ENCODE measurements at regions not wholly inside any gene's neighbourhood (a gene's known extent, or its start where the extent isn't known, plus 50 kb on each side); places are given as distances from the start of the nearest gene placed in this dataset.

GRCh38 chr2:8115966-8116365 lies 565.9 kb upstream of the ID2 start:
- TF ChIP-seq EZH2 (IDR thresholded peaks at IDR 0.05; ENCODE audit: borderline replicate concordance, low read depth, low read length, poor library complexity, severe bottlenecking) (no peak), CTCF (conservative IDR thresholded peaks at IDR 0.05; ENCODE audit: low read depth, low read length) (no peak)
- Histone ChIP-seq H3K9me3 (ENCODE audit: low read depth, low read length, poor library complexity, severe bottlenecking) (no peaks in the 10 kb centered on the region), H3K36me3 (ENCODE audit: insufficient read depth, low read length, poor library complexity, severe bottlenecking) (no peaks in the 10 kb centered on the region), H3K27ac (ENCODE audit: low read depth, low read length, poor library complexity, severe bottlenecking) (no peak overlapping the region), H3K4me1 (ENCODE audit: insufficient read depth, low read length, poor library complexity, severe bottlenecking) (peaks cover 9% of the 10 kb centered on the region), H3K27me3 (replicated peaks; ENCODE audit: insufficient read depth, low read depth, low read length, poor library complexity) (no peaks in the 10 kb centered on the region), H3K4me3 (ENCODE audit: low read depth, low read length, poor library complexity, severe bottlenecking) (no peak overlapping the region)
- ChIA-PET CTCF (no interaction called here), POLR2A (ENCODE audit: low non-redundant PET) (no interaction called here)
- no TSS peak for BruUV-seq (replicated peaks)
- intact Hi-C loops (cut with micrococcal nuclease; ENCODE audit: unreplicated experiment): no loop called here
- no peak for DNase-seq (ENCODE audit: low spot score)

GRCh38 chr2:8116661-8117060 lies 565.2 kb upstream of the ID2 start:
- H3K36me3 ChIP-seq (ENCODE audit: insufficient read depth, low read length, poor library complexity, severe bottlenecking): no peaks in the 10 kb centered on the region
- TF ChIP-seq CTCF (conservative IDR thresholded peaks at IDR 0.05; ENCODE audit: low read depth, low read length) (no peak), EZH2 (IDR thresholded peaks at IDR 0.05; ENCODE audit: borderline replicate concordance, low read depth, low read length, poor library complexity, severe bottlenecking) (no peak)
- peaks cover 9% of the 10 kb centered on the region for H3K4me1 ChIP-seq (ENCODE audit: insufficient read depth, low read length, poor library complexity, severe bottlenecking)
- intact Hi-C loops (cut with micrococcal nuclease; ENCODE audit: unreplicated experiment): no loop called here
- H3K4me3 ChIP-seq (ENCODE audit: low read depth, low read length, poor library complexity, severe bottlenecking): no peak overlapping the region
- POLR2A ChIA-PET (ENCODE audit: low non-redundant PET): no interaction called here
- no peaks in the 10 kb centered on the region for H3K27me3 ChIP-seq (replicated peaks; ENCODE audit: insufficient read depth, low read depth, low read length, poor library complexity)
- no peak for DNase-seq (ENCODE audit: low spot score)
- H3K27ac ChIP-seq (ENCODE audit: low read depth, low read length, poor library complexity, severe bottlenecking): no peak overlapping the region
- H3K9me3 ChIP-seq (ENCODE audit: low read depth, low read length, poor library complexity, severe bottlenecking): no peaks in the 10 kb centered on the region
- no TSS peak for BruUV-seq (replicated peaks)
- CTCF ChIA-PET: no interaction called here

- TF ChIP-seq EZH2 (IDR thresholded peaks at IDR 0.05; ENCODE audit: borderline replicate concordance, low read depth, low read length, poor library complexity, severe bottlenecking): no peak
- TF ChIP-seq CTCF (conservative IDR thresholded peaks at IDR 0.05; ENCODE audit: low read depth, low read length): no peak
- no peaks in the 10 kb centered on the region for H3K36me3 ChIP-seq (ENCODE audit: insufficient read depth, low read length, poor library complexity, severe bottlenecking)
- H3K4me3 ChIP-seq (ENCODE audit: low read depth, low read length, poor library complexity, severe bottlenecking): no peak overlapping the region
- ChIA-PET CTCF (no interaction called here), POLR2A (ENCODE audit: low non-redundant PET) (interaction anchor here (0.6 kb wide), 1 partner anchor 564 kb away, joined by 3 read pairs; no protein-coding TSS in a partner anchor)
- H3K9me3 ChIP-seq (ENCODE audit: low read depth, low read length, poor library complexity, severe bottlenecking): no peaks in the 10 kb centered on the region
- no peak overlapping the region for H3K27ac ChIP-seq (ENCODE audit: low read depth, low read length, poor library complexity, severe bottlenecking)
- intact Hi-C loops (cut with micrococcal nuclease; ENCODE audit: unreplicated experiment): no loop called here
- no TSS peak for BruUV-seq (replicated peaks)
- no peak for DNase-seq (ENCODE audit: low spot score)
- H3K4me1 ChIP-seq (ENCODE audit: insufficient read depth, low read length, poor library complexity, severe bottlenecking): peaks cover 9% of the 10 kb centered on the region
- H3K27me3 ChIP-seq (replicated peaks; ENCODE audit: insufficient read depth, low read depth, low read length, poor library complexity): no peaks in the 10 kb centered on the region
Observed at GRCh38 chr2:8118940-8119781, 562.7 kb upstream of the ID2 start.
